Gastroesophageal sphincter (tissue), 3 donors: ENCODE measurements at regions not wholly inside any gene's neighbourhood (a gene's known extent, or its start where the extent isn't known, plus 50 kb on each side); places are given as distances from the start of the nearest gene placed in this dataset.

ENCODE experiments used
- CTCF ChIP-seq, 4 experiments: fragments of 200-600 bp in 2 of 4; fragments of 450-650 bp in 2 of 4; sonication (generic) in 1 of 4; IDR thresholded peaks; one replicate each; pipeline ENCODE4 v1.5.1; 2017 to 2019; ENCODE audit warnings: antibody characterized with exemption in 4 of 4, mild to moderate bottlenecking in 2 of 4, moderate library complexity in 2 of 4
- EP300 ChIP-seq: sonication (generic); formaldehyde crosslinking; IDR thresholded peaks from one replicate; pipeline ENCODE4 v1.6.1; 2017; ENCODE audit warnings: antibody characterized with exemption, mild to moderate bottlenecking
- POLR2A ChIP-seq, 2 donors: fragments of 450-650 bp; IDR thresholded peaks; one replicate each; pipeline ENCODE4 v1.6.1; 2017; ENCODE audit warnings: antibody characterized with exemption in 2 of 2, mild to moderate bottlenecking in 2 of 2, moderate library complexity in 1 of 2
- POLR2AphosphoS5 ChIP-seq: sonication (generic); formaldehyde crosslinking; IDR thresholded peaks from one replicate; pipeline ENCODE4 v1.6.1; 2017; ENCODE audit warnings: antibody characterized with exemption

- TF ChIP-seq POLR2AphosphoS5 (no peak), CTCF (IDR thresholded peaks at IDR 0.05) (no peak), POLR2A (IDR thresholded peaks at IDR 0.05) (no peak), EP300 (no peak)
These were observed 131.4 kb downstream of the TRAM1L1 start for GRCh38 chr4:116953947-116954346.
